Stimulated activated CD4-positive, alpha-beta T cell treated with anti-CD3 and anti-CD28 coated beads, Interleukin-1b, Interleukin-23, amount 100 ng/mL, for 48 hours (primary cell): ENCODE measurements at regions not wholly inside any gene's neighbourhood (a gene's known extent, or its start where the extent isn't known, plus 50 kb on each side); places are given as distances from the start of the nearest gene placed in this dataset.
"Not testable (repeated sequence)": the region's sequence is repeated elsewhere in the genome, so short reads cannot be mapped to it uniquely, and the experiment has no call there.

ENCODE experiments used
- DNase-seq: peaks from one replicate; pipeline ENCODE4 v3.0.0-alpha.2; 2020

DNA sequence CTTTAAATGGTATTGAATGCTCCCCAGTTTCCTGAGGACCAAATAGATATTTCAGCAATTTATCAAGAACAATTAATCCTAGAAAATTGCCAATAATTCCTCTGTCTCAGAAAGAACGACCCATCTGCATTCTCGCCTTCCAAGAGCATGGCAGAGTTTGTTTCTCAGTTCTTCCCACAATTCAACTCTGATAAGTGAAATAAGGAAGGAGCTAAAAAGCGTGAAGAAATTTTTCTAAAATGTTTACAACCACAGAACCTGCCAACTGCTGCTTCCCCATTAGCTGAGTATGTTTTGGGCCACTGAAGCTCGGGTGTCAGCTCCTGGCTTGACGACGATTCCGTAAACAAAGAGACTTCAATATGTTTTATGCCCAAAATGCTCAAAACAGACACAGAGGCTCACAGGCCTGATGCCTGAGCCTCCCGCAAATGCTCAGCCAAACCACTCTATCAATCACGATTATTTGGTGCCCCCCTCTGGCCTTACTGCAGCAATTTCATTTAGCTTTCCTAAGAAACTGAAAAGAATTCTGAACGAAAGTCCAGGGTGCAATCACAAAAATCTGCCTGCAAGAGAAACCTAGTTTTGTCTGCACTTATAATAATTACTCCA is 259.2 kb upstream of the CCDC54 start:
- no peak for DNase-seq

- DNase-seq, result no peak
Measured at GRCh38 chr3:107124885-107125284, 252.4 kb upstream of the CCDC54 start.

DNA sequence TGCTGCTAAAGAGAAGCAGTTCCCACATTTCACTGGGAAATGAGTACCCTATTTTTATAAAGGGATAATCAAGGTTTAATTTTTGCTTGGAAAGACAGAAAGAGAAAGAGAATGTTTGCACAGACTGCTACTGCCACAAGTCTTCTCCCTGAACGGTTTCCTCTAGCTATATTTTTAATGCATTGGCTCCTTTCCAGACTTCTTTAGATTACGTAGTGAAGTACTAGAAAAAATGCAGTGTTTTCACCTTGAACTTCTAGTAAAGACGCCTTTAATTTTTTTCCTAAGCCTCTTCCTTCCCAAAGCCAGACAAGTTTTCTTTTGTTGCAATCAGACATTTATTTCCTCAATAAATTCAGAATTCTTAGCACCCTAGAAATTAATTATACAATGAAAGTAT is 248.3 kb upstream of the CCDC54 start:
- no peak for DNase-seq

- no peak for DNase-seq
Measured at GRCh38 chr3:107130089-107130700, 247.0 kb upstream of the CCDC54 start.

GRCh38 chr3:107132674-107133073 is 244.6 kb upstream of the CCDC54 start:
- no peak for DNase-seq

- no peak for DNase-seq
Measured at GRCh38 chr3:107133891-107134290, 243.3 kb upstream of the CCDC54 start.

- no peak for DNase-seq
Measured at GRCh38 chr3:107142171-107142570, 235.1 kb upstream of the CCDC54 start.

GRCh38 chr3:107142786-107143575 is 234.3 kb upstream of the CCDC54 start:
- no peak for DNase-seq

DNA sequence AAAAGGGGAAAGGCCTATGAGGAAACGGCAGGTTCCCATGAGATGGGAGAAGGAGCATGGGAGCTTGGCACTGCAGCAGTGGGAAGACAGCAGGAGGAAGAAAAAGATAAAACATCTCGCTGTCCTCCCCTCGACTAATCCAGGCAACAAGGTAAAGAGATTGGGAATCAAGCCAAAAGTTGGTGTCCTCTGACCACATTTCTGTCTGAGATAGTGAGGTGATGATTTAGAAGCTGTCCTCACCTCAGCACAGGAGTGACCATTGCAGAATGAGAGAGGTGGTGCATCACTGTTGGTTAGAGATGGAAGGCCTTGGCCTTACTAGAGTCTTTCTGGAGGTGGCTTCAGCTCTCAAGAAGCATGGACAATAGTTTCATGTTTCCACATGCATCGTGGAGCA is 226.6 kb upstream of the CCDC54 start:
- DNase-seq, result no peak

- DNase-seq, result no peak
Measured at GRCh38 chr3:107153981-107154380, 223.3 kb upstream of the CCDC54 start.

- no peak for DNase-seq
Measured at GRCh38 chr3:107172411-107172810, 204.8 kb upstream of the CCDC54 start.

DNA sequence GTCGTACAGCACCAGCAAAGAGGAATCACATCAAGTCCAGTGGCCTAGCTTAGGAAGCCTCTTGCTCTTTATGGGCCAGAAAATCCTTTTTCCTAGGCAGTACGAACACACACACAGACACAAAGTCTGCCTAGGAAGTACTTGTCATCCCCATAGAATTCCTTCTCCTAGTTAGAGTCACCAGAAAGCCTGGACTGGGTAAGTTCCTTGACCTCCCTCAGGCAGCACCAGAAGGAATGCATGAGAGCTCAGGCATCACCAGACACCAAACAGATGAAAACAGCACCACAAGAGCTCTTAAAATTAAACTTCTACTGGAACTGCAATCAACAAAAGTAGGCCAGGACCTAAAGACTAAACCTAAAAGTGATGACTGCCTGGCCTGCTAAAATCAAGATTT is 192.9 kb upstream of the CCDC54 start:
- no peak for DNase-seq

DNA sequence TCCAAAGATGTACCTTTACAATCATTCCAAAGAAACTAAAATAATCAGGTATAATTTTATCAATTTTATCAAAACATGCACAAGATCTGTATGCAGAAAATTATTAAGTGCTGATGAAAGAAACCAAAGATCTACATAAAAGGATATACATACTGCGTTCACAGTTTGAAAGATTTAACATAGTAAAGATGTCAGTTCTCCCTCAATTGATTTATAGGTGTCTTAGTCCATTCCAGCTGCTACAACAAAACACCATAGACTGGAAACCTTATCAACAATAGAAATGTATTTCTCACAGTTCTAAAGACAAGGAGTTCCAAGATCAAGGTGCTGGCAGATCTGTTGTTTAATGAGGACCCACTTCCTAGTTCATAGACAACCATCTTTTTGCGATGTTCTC is 189.0 kb upstream of the CCDC54 start:
- no peak for DNase-seq

DNA sequence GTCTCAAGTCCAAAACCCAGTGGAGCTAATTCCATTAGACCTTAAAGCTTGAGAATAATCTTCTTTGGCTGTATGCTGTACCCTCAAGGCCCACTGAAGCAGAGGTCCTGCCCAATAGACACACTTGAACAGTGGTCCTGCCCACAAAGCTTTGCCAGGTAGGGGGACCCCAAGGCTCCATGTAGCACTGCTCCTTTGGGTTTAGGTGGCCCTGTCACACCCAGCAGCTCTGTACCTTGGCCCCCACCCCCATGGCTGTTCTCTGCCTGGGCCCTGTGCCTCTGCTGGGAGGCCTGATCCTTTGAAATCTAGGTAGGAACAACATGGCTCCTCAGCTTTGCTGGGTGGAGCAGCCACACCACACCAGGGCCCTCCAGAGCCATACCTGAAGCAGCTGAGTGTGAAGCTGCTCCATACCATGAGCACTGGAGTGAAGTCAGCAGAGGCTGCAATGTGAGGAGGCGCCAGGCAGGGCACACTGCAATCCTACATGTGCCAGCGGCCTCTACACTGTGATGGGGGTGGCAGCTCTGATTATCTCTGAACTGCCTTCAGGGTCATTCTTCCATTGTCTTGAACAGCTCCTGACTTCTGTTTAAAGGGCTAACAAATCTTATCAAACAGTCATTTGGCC is 188.0 kb upstream of the CCDC54 start:
- DNase-seq, result no peak

DNA sequence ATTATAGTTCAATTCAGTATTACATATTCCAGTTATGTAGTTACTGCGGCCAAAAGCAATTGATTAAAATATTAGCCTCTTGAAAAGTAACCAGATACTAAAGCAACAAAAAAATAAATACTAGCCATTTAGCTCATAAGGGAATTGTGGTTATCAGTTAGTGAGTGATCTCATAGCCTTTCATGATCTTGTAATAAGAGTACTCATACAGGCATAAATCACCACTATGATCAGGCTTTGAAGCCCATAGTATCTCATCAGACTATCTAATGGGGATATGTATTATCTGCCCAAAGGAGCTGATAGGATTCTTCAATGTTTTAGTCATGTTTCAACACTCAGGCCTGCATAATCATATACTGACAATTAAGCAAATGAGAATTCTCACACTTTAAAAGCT is 184.1 kb upstream of the CCDC54 start:
- no peak for DNase-seq

GRCh38 chr3:107198581-107199181 is 178.6 kb upstream of the CCDC54 start:
- DNase-seq, result no peak

- DNase-seq, result no peak
Measured at GRCh38 chr3:107201146-107201545, 176.1 kb upstream of the CCDC54 start.

GRCh38 chr3:107202885-107203284 is 174.4 kb upstream of the CCDC54 start:
- not testable (repeated sequence) for DNase-seq

- no peak for DNase-seq
Measured at GRCh38 chr3:107204121-107204520, 173.1 kb upstream of the CCDC54 start.

DNA sequence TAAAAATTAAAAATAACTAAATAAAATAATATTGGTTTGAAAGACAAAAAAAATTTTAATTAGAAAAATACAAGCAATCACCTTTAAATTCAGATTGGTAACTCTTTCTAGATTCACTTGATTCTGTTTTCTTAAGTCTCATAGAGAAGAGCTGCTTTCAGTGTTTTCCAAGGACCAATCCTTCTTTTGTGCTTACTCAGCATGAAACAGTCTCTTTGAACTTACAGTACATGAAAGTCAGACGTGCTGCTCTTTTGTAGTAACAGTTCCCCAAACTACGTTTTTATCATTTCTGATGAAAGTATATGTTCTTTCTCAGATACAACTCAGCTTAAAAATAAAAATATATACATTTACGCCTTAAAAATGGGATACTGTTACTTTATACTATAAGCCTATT is 171.9 kb upstream of the CCDC54 start:
- DNase-seq, result no peak

- no peak for DNase-seq
Measured at GRCh38 chr3:107206141-107206540, 171.1 kb upstream of the CCDC54 start.

DNA sequence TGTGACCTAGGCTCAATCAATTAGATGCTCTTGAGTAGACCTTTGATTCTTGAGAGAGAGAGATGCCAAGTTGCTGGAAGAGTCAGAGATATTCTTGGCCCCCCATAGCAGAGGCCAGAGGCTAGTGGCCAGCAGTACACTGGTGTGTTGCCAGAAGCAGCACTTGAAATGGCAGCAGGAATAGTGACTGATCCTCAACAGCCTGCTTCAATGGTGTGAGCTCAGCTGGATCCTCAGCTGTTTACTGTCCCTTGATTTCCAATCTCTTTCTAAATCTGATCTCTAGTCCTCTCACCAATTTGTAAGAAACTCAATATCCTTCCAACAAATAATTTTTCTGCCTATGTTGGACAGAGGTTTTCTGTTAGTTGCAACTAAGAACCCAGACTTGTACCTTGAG is 170.3 kb upstream of the CCDC54 start:
- DNase-seq, result no peak

DNA sequence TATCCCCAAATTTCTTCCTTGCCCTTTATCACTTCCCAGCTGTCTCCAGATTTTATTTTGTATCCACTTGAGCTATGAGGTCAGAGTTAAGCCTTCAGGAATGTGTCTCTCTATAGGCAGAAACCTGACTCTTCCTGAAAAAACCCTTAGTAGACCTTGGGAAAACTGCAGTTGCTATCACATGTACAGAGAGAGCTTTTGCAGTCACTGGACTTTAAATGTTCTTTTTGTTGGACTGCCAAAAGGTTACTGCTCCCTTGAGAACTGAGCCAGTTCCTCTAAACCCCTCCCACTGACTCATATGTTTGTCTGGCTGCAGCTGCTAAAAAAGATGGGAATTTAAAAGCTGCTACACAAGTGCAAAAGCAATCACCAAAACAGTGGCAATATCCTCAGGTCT is 169.1 kb upstream of the CCDC54 start:
- no peak for DNase-seq
